ENCODE measurements at regions not wholly inside any gene's neighbourhood (a gene's known extent, or its start where the extent isn't known, plus 50 kb on each side); places are given as distances from the start of the nearest gene placed in this dataset.
"Not testable (repeated sequence)": the region's sequence is repeated elsewhere in the genome, so short reads cannot be mapped to it uniquely, and the experiment has no call there.

DNA sequence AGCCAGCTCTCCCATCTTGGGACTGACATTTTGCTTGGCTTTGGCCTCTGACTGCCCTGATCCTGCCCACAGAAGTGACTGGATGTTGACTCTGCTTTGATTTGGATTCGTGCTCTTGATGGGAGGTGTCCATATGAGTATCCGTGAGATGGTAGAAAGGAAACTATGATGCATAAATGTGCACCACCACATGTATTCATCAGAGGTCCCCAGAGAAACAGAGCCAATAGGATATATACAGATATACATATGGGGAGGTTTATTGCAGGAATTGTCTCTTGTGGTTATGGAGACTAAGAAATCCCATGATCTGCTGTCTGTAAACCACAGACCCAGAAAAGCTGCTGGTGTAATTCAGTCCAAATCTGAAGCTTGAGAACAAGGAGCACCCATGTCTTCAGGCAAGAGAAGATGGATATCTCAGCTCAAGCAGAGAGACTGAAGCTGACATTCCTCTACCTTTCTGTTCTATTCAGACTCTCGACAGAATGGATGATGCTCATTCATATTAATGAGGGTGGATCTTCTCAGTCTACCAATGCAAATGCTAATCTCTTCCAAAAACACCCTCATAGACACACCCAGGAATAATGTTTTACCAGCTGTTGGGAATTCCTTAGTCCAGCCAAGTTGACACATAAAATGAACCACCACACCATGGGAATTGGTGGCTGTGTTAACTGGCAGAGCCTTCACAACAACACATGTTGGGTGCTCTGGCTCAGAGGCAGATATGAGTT is 390.7 kb downstream of the CCSER2 start:
- H3K9ac ChIP-seq: no peak overlapping the region
- H4K20me1 ChIP-seq (ENCODE audit: insufficient read depth): no peaks in the 10 kb centered on the region
- TF ChIP-seq, protein P1, sequence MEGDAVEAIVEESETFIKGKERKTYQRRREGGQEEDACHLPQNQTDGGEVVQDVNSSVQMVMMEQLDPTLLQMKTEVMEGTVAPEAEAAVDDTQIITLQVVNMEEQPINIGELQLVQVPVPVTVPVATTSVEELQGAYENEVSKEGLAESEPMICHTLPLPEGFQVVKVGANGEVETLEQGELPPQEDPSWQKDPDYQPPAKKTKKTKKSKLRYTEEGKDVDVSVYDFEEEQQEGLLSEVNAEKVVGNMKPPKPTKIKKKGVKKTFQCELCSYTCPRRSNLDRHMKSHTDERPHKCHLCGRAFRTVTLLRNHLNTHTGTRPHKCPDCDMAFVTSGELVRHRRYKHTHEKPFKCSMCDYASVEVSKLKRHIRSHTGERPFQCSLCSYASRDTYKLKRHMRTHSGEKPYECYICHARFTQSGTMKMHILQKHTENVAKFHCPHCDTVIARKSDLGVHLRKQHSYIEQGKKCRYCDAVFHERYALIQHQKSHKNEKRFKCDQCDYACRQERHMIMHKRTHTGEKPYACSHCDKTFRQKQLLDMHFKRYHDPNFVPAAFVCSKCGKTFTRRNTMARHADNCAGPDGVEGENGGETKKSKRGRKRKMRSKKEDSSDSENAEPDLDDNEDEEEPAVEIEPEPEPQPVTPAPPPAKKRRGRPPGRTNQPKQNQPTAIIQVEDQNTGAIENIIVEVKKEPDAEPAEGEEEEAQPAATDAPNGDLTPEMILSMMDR (conservative IDR thresholded peaks at IDR 0.05; ENCODE audit: low read depth, low read length): no peak
- H3K27ac ChIP-seq: no peak overlapping the region
- H3K4me2 ChIP-seq: no peak overlapping the region
- H3K4me3 ChIP-seq (IDR thresholded peaks at IDR 0.05; ENCODE audit: insufficient read depth, low read depth, low read length): no peak overlapping the region
- H2AFZ ChIP-seq (ENCODE audit: low read depth): no peak overlapping the region
- no peaks in the 10 kb centered on the region for H3K79me2 ChIP-seq (ENCODE audit: insufficient read depth, low read depth)
- no peaks in the 10 kb centered on the region for H3K36me3 ChIP-seq (ENCODE audit: insufficient read depth)
- no peaks in the 10 kb centered on the region for H3K4me1 ChIP-seq (ENCODE audit: low read depth, poor library complexity, severe bottlenecking)
- no peaks in the 10 kb centered on the region for H3K27me3 ChIP-seq (ENCODE audit: insufficient read depth, low read depth)

DNA sequence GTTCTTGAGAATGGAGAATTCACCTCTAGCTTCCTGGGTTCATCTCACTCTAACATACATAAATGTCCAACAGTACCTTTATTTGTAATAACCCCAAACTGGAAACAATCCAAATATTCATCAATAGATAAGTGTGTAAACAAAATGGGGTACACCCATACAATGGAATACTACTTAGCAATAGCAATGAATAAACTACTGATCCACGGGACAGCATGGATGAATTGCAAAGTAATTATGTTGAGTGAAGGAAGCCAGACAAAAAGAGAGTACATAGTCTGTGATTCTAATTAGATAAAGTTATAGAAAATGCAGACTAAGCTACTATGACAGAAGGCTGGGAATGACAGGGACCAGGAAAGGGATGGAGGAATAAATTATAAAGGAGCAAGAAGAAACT is 391.3 kb downstream of the CCSER2 start:
- Histone ChIP-seq H3K9ac (no peak overlapping the region), H3K27ac (no peak overlapping the region), H3K27me3 (ENCODE audit: insufficient read depth, low read depth) (no peaks in the 10 kb centered on the region), H3K4me1 (ENCODE audit: low read depth, poor library complexity, severe bottlenecking) (no peaks in the 10 kb centered on the region), H3K4me2 (no peak overlapping the region), H3K79me2 (ENCODE audit: insufficient read depth, low read depth) (no peaks in the 10 kb centered on the region), H3K36me3 (ENCODE audit: insufficient read depth) (no peaks in the 10 kb centered on the region), H4K20me1 (ENCODE audit: insufficient read depth) (no peaks in the 10 kb centered on the region), H2AFZ (ENCODE audit: low read depth) (no peak overlapping the region), H3K4me3 (IDR thresholded peaks at IDR 0.05; ENCODE audit: insufficient read depth, low read depth, low read length) (no peak overlapping the region)
- TF ChIP-seq, protein P1 (conservative IDR thresholded peaks at IDR 0.05; ENCODE audit: low read depth, low read length): no peak

DNA sequence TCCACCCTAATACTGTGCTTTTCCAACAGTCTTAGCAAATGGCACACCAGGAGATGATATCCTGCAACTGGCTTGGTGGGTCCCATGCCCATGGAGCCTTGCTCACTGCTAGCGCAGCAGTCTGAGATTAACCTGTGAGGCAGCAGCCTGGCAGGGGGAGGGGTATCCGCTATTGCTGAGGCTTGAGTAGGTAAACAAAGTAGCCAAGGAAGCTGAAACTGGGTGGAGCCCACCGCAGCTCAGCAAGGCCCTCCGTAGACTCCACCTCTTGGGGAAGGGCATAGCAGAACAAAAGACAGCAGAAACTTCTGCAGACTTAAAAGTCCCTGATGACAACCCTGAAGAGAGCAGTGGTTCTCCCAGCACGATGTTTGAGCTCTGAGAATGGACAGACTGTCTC is 399.0 kb downstream of the CCSER2 start:
- Histone ChIP-seq H2AFZ (ENCODE audit: low read depth) (no peak overlapping the region), H3K4me2 (no peak overlapping the region), H3K36me3 (ENCODE audit: insufficient read depth) (no peaks in the 10 kb centered on the region), H3K9ac (no peak overlapping the region), H3K4me3 (IDR thresholded peaks at IDR 0.05; ENCODE audit: insufficient read depth, low read depth, low read length) (no peak overlapping the region), H3K4me1 (ENCODE audit: low read depth, poor library complexity, severe bottlenecking) (no peaks in the 10 kb centered on the region), H4K20me1 (ENCODE audit: insufficient read depth) (no peaks in the 10 kb centered on the region), H3K79me2 (ENCODE audit: insufficient read depth, low read depth) (no peaks in the 10 kb centered on the region), H3K27me3 (ENCODE audit: insufficient read depth, low read depth) (no peaks in the 10 kb centered on the region), H3K27ac (no peak overlapping the region)
- TF ChIP-seq, protein P1 (conservative IDR thresholded peaks at IDR 0.05; ENCODE audit: low read depth, low read length): no peak

DNA sequence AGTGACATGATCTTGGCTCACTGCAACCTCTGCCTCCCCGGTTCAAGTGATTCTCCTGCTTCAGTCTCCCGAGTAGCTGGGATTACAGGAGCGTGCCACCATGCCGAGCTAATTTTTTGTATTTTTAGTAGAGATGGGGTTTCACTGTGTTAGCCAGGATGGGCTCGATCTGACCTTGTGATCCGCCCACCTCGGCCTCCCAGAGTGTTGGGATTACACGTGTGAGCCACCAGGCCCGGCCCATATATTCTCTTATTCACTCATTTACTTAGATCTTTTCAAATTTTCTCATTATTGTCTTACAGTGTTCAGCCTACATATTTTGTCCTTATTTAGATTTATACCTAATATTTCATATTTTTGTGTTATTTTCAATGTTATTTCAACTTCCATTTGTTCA is 410.7 kb downstream of the CCSER2 start:
- H2AFZ ChIP-seq (ENCODE audit: low read depth); H3K9ac ChIP-seq; H3K4me1 ChIP-seq (ENCODE audit: low read depth, poor library complexity, severe bottlenecking); H4K20me1 ChIP-seq (ENCODE audit: insufficient read depth); H3K4me3 ChIP-seq (IDR thresholded peaks at IDR 0.05; ENCODE audit: insufficient read depth, low read depth, low read length); H3K27ac ChIP-seq; H3K27me3 ChIP-seq (ENCODE audit: insufficient read depth, low read depth); H3K36me3 ChIP-seq (ENCODE audit: insufficient read depth); H3K4me2 ChIP-seq; H3K79me2 ChIP-seq (ENCODE audit: insufficient read depth, low read depth): not testable (repeated sequence)

DNA sequence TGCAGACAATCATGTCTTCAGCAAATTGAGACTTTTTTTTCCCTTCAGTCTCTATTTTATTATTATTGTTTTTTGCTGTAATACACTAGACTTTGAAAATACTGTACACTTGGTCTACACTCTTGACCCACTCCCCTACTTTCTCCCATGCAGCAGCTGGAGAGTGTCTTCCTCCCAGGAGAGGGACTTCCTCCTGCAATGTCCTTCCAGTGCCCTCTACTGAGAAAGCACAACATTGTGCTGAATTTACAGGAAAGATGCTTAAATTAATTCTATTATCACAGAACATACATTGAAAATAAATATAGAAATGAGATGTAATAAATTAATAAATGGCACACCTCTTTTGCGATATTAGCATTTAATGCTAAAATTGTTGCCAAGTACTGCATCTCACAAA is 411.3 kb downstream of the CCSER2 start:
- Histone ChIP-seq H3K27ac (no peak overlapping the region), H3K27me3 (ENCODE audit: insufficient read depth, low read depth) (no peaks in the 10 kb centered on the region), H3K9ac (no peak overlapping the region), H3K4me1 (ENCODE audit: low read depth, poor library complexity, severe bottlenecking) (no peaks in the 10 kb centered on the region), H3K4me2 (no peak overlapping the region), H2AFZ (ENCODE audit: low read depth) (no peak overlapping the region), H3K4me3 (IDR thresholded peaks at IDR 0.05; ENCODE audit: insufficient read depth, low read depth, low read length) (no peak overlapping the region), H3K79me2 (ENCODE audit: insufficient read depth, low read depth) (no peaks in the 10 kb centered on the region), H4K20me1 (ENCODE audit: insufficient read depth) (no peaks in the 10 kb centered on the region), H3K36me3 (ENCODE audit: insufficient read depth) (no peaks in the 10 kb centered on the region)
- TF ChIP-seq, protein P1 (conservative IDR thresholded peaks at IDR 0.05; ENCODE audit: low read depth, low read length): no peak

All from KMS-11 (cell line).